Body of pancreas (tissue), 4 donors: ENCODE measurements at regions not wholly inside any gene's neighbourhood (a gene's known extent, or its start where the extent isn't known, plus 50 kb on each side); places are given as distances from the start of the nearest gene placed in this dataset.

ENCODE experiments used
- ATAC-seq: fragments of 150-250 bp; one replicate; pipeline ENCODE4 v1.9.1; 2016
- DNase-seq, 4 donors: peaks; one replicate each; pipeline ENCODE4 v3.0.0-alpha.2; 2019
- H3K27ac ChIP-seq, 4 donors: fragments of 200-600 bp; sonication (generic); 1 replicate in 3 of 4; 2 replicates in 1 of 4; pipeline versions ENCODE4 v1.5.1 to v1.6.1; 2016 to 2019; ENCODE audit warnings: mild to moderate bottlenecking in 1 of 4, mixed read lengths in 1 of 4, moderate library complexity in 1 of 4
- H3K27me3 ChIP-seq, 2 donors: fragments of 200-600 bp; sonication (generic); one replicate each; pipeline ENCODE4 v1.6.0; 2016; ENCODE audit warnings: mild to moderate bottlenecking in 1 of 2
- H3K36me3 ChIP-seq, 2 donors: fragments of 200-600 bp; sonication (generic); replicated peaks in 1 of 2; 2 replicates each; pipeline ENCODE4 v1.5.1; 2016; ENCODE audit warnings: low read depth in 2 of 2; ENCODE audit not compliant: insufficient read depth in 1 of 2
- H3K4me1 ChIP-seq: fragments of 200-600 bp; sonication (generic); one replicate; pipeline ENCODE4 v1.6.0; 2016
- H3K4me3 ChIP-seq, 2 donors: fragments of 200-600 bp; sonication (generic); 1 replicate in 1 of 2; 2 replicates in 1 of 2; pipeline ENCODE4 v1.5.1; 2016 to 2019
- H3K9me3 ChIP-seq, 3 donors: fragments of 200-600 bp; sonication (generic); 1 replicate in 2 of 3; 2 replicates in 1 of 3; pipeline ENCODE4 v1.5.1; 2016
- POLR2A ChIP-seq, 3 donors: fragments of 450-650 bp; IDR thresholded peaks; one replicate each; pipeline ENCODE4 v1.6.1; 2016; ENCODE audit warnings: antibody characterized with exemption in 3 of 3, mild to moderate bottlenecking in 2 of 3
- WGBS, 2 donors: methylation state at CpG; one replicate each; pipeline ENCODE4 v1.1.5; 2017; 5-methylcytosine and 5-hydroxymethylcytosine counted together
- intact Hi-C: fragments of 100-400 bp; cut with DNase I; formaldehyde crosslinking; loops from one replicate; pipeline ENCODE4 v1.15.1; 2023
- TF ChIP-seq, protein P1 (sequence below), 7 experiments: fragments of 450-650 bp in 4 of 7; fragments of 200-600 bp in 3 of 7; sonication (generic) in 3 of 7; IDR thresholded peaks; one replicate each; pipeline ENCODE4 v1.5.1; 2016 to 2019; ENCODE audit warnings: antibody characterized with exemption in 7 of 7

DNA sequence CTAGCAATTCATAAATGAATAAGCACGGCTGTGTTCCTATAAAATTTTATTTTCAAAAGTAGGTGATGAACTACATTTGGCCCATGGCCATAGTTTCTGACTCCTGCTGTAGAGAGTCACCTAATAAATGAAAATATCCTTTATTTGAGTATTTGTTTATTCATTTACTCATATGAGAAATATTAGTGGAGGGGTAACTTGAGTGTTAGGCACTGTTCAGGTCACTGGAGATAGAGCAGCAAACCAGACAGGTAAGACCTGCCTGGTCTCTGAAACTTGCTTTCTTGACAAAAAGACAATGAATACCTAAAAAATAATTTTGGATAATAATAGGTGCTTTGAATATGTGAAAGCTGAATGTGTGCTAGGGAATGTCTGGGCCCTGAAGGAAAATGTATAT lies 68.8 kb downstream of the YIPF5 start:
- DNase-seq, result no peak
- intact Hi-C loops, result no loop called here
- no peak for ATAC-seq
- Histone ChIP-seq H3K27ac (no peak overlapping the region), H3K4me3 (no peak overlapping the region), H3K4me1 (no peaks in the 10 kb centered on the region), H3K9me3 (no peaks in the 10 kb centered on the region), H3K36me3 (no peaks in the 10 kb centered on the region), H3K27me3 (no peaks in the 10 kb centered on the region)
- TF ChIP-seq, protein P1, sequence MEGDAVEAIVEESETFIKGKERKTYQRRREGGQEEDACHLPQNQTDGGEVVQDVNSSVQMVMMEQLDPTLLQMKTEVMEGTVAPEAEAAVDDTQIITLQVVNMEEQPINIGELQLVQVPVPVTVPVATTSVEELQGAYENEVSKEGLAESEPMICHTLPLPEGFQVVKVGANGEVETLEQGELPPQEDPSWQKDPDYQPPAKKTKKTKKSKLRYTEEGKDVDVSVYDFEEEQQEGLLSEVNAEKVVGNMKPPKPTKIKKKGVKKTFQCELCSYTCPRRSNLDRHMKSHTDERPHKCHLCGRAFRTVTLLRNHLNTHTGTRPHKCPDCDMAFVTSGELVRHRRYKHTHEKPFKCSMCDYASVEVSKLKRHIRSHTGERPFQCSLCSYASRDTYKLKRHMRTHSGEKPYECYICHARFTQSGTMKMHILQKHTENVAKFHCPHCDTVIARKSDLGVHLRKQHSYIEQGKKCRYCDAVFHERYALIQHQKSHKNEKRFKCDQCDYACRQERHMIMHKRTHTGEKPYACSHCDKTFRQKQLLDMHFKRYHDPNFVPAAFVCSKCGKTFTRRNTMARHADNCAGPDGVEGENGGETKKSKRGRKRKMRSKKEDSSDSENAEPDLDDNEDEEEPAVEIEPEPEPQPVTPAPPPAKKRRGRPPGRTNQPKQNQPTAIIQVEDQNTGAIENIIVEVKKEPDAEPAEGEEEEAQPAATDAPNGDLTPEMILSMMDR (IDR thresholded peaks at IDR 0.05), result no peak
- TF ChIP-seq POLR2A (IDR thresholded peaks at IDR 0.05), result no peak
- WGBS, 2 donors, result 83 to 92% methylated on average over 1 of the region's 1 CpG

DNA sequence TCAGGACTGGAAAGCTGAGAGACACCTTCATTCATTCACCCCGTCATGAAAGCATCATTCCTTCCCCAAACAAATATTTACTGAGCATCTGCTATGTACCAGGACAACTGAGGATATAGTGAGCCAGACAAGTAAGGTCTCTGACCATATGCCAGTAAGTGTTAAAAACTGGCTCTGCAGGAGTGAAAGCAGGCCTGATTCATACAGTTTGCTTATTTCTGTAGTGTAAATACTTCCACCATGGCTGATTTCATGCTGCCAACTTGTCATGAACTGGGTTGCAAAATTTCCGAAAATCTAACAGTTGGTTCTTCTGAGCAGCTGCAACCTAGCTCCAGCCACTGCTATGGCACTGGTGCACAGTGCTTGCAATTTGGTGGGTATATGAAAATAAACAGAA lies 68.1 kb downstream of the YIPF5 start:
- intact Hi-C loops, result no loop called here
- no peak for ATAC-seq
- no peak for DNase-seq
- Histone ChIP-seq H3K27me3 (no peaks in the 10 kb centered on the region), H3K27ac (no peak overlapping the region), H3K4me3 (no peak overlapping the region), H3K9me3 (no peaks in the 10 kb centered on the region), H3K36me3 (no peaks in the 10 kb centered on the region), H3K4me1 (no peaks in the 10 kb centered on the region)
- TF ChIP-seq, protein P1 (IDR thresholded peaks at IDR 0.05), result no peak
- no peak for TF ChIP-seq POLR2A (IDR thresholded peaks at IDR 0.05)
- 63 to 68% methylated on average over 2 of the region's 2 CpGs for WGBS, 2 donors

DNA sequence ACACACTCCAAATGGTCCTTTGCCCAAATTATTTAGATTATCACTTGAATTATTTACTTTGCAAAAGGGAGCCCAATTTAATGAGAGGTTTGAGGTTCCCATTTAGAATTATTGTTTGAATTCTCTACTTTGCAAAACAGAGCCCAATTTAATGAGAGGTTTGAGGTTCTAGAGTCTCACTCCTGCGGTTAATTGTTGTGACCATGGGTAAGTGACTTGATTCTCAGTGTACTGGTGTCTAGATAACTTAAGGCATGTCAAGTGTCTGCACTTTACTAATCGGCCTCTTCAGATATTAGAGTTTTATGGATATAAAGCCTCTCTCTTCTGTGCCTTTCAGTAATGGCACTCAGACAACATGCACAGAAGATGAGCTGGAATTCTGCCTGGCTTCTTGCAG lies 67.5 kb downstream of the YIPF5 start:
- intact Hi-C loops, result no loop called here
- Histone ChIP-seq H3K9me3 (no peaks in the 10 kb centered on the region), H3K4me3 (no peak overlapping the region), H3K27me3 (no peaks in the 10 kb centered on the region), H3K4me1 (no peaks in the 10 kb centered on the region), H3K36me3 (no peaks in the 10 kb centered on the region), H3K27ac (no peak overlapping the region)
- 82 to 91% methylated on average over 2 of the region's 2 CpGs for WGBS, 2 donors
- ATAC-seq (no peak), DNase-seq (no peak)
- TF ChIP-seq, protein P1 (IDR thresholded peaks at IDR 0.05), result no peak
- no peak for TF ChIP-seq POLR2A (IDR thresholded peaks at IDR 0.05)

DNA sequence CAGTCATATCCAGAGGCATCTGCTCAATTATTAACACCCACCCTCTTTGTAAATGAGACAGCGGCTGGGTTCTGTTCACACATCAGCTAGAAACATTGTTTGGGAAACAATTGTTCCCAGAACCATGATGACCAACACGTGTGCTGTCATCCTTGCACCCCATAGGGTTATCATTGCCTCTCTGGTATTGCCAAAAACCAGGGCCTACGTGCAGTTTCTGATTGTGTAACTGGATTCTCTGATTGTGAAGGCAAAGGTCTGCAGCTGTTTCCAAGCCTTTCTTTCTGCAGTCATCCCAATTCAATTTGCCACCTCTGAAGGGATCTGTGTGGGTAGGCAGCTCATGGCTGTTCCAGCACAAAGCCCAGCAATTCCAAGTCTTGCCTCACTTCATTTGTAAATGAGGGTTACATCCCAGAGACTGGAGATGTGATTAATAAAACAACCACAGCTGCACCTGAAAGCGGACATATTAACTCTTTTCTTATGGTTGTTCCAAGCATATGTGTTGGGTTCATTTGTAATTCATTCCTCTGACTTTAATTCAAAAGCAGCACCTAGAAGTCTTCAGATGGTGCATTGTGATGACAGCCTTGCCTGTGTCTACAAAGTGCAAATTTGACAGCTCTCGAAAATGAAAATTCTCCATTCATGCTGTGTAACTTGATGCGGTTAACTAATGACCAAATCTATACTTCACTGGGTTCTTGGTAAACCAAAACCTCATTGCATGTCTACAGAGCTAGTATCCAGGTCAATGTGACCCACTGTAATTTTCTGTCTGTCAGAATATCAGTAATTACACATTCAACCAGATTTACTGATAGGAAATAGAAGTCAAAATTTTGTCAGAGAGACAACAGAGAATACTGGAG lies 66.6 kb downstream of the YIPF5 start:
- Histone ChIP-seq H3K36me3 (no peaks in the 10 kb centered on the region), H3K27me3 (no peaks in the 10 kb centered on the region), H3K27ac (no peak overlapping the region), H3K4me1 (no peaks in the 10 kb centered on the region), H3K9me3 (no peaks in the 10 kb centered on the region), H3K4me3 (no peak overlapping the region)
- no peak for DNase-seq
- intact Hi-C loops, result no loop called here
- WGBS, 2 donors, result 79 to 89% methylated on average over 6 of the region's 6 CpGs
- ATAC-seq, result no peak
- no peak for TF ChIP-seq POLR2A (IDR thresholded peaks at IDR 0.05)
- TF ChIP-seq, protein P1 (IDR thresholded peaks at IDR 0.05), result no peak

DNA sequence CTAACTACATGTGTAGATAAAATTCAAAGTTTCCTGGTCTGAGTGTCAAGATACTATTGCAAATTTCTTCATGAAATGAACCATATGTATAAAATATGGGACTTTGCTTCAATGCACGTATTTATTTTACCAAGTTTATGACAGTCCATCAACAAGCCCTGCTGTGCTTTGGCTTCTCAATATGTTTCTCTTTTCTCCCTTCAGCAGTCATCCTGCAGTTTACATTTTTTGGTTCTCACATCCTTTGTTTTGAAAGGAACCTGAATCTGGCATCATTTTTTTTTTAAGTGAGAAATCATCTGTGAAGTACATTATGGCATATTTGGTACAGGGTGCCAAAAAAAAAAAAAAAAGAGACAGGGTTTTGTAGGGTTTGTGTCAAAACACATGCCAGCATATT lies 65.1 kb downstream of the YIPF5 start:
- no peak for TF ChIP-seq POLR2A (IDR thresholded peaks at IDR 0.05)
- TF ChIP-seq, protein P1 (IDR thresholded peaks at IDR 0.05), result no peak
- Histone ChIP-seq H3K4me1 (no peaks in the 10 kb centered on the region), H3K4me3 (no peak overlapping the region), H3K9me3 (no peaks in the 10 kb centered on the region), H3K36me3 (no peaks in the 10 kb centered on the region), H3K27me3 (no peaks in the 10 kb centered on the region), H3K27ac (no peak overlapping the region)
- no peak for DNase-seq
- 57 to 61% methylated on average over 1 of the region's 1 CpG for WGBS, 2 donors
- no peak for ATAC-seq
- intact Hi-C loops, result no loop called here
